ENCODE measurements at regions not wholly inside any gene's neighbourhood (a gene's known extent, or its start where the extent isn't known, plus 50 kb on each side); places are given as distances from the start of the nearest gene placed in this dataset.

DNA sequence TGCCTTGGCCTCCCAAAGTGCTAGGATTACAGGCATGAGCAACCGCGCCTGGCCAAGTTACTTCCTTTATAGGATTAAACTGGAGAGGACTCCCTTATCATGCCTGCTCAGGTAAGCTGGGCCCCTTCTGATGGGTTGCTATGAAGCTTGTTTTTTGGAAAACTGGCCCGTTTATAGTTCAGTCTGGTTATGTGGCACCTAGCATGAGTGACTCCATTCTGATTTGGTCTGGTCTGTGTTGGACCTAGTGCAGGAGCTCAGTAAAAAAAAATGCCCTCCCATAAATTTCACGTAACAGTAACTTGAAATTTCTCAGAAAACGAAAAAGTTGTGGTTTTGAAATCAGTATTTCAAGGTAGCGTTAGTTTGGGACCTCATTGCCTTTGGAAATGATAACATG is 448.4 kb downstream of the HACE1 start:
- no peak for DNase-seq

DNA sequence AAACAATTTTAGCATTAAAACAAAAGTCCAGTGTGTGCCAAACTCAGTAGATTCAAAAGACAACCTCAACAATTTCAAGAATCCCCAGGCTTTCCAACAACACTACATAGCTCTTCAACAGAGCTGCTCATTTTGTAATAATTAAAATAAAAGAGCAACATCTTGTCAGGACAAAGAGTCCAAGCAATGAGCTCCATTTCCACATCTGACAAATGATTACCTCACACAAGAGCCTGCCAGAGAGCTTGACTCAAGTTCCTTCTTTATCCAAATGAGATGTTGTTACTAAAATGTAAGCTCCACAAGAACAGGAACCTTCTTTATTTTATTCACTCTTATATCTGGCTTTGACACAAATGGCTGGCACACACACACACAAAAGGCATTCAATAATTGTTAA is 449.8 kb downstream of the HACE1 start:
- DNase-seq, result no peak

DNA sequence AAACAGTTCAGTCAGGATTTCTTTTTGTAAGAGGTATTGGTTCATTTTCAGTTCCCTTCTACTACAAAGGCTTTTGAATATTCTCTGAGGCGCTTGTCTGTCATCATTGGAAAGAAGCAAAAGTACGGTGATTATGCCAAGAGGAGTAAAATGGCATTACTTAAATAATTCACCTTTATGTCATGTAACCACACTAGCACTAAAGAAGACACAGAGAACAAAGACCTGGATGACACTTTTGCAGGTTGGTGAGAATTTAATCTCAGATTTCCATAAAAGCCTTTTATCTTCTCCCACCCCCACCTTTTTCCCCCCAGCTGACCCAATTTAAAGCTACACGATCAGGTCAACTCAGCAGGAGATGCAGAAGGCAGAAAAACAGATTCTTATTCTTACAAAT is 451.8 kb downstream of the HACE1 start:
- DNase-seq, result no peak

- DNase-seq, result no peak
These were observed 455.3 kb downstream of the HACE1 start for GRCh38 chr6:104404377-104404776.

DNA sequence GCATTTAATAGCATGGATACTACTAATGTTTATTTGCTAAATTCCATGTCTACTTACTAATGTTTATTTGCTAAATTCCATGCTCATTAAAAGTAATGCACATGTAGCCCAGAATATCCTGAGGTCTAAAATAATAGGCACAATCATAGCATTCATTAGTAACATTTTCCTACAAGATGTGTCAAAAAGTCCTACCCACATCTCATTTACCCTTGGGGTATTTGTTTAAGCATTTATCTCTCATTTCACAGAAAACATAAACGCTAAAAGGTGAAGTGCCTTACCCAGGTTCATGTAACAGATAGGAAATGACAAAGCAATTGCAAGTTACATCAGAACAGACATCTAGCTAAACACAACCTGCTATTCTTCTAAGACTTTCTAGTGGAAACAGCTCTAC is 457.1 kb downstream of the HACE1 start:
- no peak for DNase-seq

DNA sequence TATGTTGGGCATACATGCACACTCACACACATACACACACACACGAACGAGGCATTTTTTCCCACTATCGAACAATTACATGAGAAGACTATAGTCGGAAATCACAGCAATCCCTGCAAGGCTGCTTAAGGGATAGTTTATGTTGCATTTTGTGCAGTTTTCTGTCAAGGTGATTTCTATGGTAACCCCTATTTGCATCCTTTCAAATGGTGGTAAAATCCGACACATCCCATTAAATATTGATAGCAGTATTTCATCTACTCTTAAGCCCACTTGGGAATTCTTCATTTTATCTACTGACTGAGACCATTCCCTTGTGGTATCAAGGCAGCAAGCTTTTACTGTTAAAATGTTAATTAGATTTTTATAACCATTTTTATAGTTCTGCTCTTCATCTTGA is 457.8 kb downstream of the HACE1 start:
- no peak for DNase-seq

DNA sequence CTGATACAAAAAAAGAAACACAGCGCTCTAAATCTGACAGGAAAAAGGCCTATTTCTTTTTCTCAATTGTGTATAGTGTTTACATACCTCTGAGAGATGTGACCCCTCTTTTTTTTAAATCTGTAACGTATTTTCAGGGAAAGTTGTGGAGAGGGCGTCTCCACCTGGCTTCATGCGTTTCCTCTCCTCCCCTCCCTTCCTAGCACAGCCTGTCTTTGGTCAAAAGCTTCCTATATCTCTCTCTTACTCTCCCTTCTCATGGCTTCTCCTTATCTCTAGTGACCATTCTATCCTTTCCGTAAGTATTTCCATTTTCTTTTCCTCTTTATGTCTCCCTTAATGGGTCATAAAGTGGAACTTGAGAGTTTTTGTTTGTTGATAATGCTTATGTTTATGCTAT is 458.9 kb downstream of the HACE1 start:
- DNase-seq, result no peak

DNA sequence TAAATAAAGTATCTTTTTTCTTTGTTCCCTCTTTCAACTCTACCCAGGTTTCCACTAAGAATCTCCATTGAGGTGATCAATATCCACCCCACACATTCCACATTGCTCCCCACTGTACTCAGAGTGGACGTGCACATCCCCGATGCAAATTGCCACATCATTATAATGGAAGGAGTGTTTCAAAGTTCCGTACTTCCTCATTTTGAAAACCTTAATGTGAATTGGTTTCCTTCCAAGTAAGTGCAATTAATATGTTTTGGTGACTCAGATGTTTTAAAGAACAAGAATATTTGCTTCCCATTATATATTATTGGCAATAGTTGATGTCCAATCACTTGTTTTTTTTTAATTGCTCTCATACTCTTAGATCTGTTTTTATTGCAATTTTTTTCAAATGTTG is 463.6 kb downstream of the HACE1 start:
- no peak for DNase-seq

- no peak for DNase-seq
These were observed 477.8 kb downstream of the HACE1 start for GRCh38 chr6:104381907-104382306.

DNA sequence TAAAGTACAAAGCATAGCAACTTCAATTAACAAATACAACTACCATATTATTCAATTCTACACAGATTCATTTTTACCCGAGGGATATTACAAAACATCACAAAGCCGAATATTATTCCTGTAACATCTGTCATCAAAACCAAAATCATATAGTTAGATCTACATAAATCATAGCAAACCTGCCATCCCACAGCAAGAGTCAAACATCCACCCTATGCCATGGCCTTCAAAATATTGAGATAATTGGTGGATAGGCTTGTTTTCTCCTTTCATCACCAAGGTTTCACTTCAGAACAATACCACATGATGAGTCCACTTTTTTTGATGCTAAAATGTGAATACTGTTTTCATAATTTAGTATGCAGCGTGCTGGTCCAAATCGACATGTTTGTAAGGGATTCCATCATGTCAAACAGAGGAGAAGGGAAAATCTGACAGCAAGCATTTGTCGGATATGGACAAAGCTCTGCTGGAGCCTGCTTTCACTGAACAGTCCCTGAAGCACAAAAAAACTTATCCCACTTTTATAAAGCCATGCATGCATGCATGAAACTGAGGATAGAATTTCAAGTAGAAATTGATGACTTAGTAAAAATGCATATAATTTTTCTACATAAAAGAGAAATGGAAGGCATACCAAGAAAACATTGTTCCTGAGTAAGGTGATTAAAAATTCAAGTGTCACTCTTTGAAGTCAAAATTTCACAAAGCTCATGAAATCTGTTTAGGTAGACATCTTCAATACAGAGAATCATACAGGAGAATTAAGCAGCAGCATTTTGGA is 494.1 kb downstream of the HACE1 start:
- DNase-seq, result no peak

GRCh38 chr6:104357928-104358327 is 501.8 kb downstream of the HACE1 start:
- DNase-seq, result peak; percentile 73 to 75

GRCh38 chr6:104356197-104356596 is 503.5 kb downstream of the HACE1 start:
- no peak for DNase-seq

DNA sequence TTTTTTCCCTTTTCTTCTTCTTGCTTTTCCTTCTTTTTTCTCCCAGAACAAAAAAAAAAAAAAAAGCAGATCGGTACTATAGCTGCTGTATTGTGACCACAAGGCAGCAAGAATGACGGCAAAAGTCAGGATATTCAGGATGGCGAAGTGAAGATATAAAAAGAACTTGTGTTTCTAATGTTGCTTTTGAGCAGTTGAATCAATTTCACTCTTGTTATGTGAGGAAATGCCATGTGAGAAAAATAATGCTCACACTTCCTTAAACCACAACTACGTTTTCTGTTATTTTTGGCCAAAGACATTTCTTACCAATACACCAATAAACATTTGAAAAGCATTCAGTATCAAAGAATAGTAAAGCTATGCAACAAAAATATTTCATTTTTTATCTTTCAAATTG is 510.5 kb downstream of the HACE1 start:
- DNase-seq, result no peak

- no peak for DNase-seq
These were observed 515.5 kb downstream of the HACE1 start for GRCh38 chr6:104344223-104344622.

DNA sequence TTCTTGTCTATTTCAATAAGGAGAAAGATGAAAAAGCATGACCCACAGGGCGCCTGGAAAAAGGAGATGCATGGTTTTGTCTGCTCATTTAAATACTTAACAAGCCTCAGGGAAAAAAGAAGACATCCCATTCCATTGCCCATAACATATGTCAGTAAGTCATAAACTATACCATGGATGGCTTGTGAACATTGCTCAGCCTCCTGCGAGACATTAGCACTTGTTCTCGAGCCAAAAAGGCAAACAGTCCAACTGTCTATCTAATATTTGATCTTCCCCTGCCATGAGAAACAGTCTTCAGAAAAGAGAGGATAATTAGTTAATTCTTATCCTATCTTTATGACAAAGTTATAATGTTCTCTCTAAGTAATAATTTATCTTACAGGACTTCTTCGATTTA is 527.4 kb downstream of the HACE1 start:
- no peak for DNase-seq

- no peak for DNase-seq
These were observed 533.3 kb downstream of the HACE1 start for GRCh38 chr6:104326173-104327001.

DNA sequence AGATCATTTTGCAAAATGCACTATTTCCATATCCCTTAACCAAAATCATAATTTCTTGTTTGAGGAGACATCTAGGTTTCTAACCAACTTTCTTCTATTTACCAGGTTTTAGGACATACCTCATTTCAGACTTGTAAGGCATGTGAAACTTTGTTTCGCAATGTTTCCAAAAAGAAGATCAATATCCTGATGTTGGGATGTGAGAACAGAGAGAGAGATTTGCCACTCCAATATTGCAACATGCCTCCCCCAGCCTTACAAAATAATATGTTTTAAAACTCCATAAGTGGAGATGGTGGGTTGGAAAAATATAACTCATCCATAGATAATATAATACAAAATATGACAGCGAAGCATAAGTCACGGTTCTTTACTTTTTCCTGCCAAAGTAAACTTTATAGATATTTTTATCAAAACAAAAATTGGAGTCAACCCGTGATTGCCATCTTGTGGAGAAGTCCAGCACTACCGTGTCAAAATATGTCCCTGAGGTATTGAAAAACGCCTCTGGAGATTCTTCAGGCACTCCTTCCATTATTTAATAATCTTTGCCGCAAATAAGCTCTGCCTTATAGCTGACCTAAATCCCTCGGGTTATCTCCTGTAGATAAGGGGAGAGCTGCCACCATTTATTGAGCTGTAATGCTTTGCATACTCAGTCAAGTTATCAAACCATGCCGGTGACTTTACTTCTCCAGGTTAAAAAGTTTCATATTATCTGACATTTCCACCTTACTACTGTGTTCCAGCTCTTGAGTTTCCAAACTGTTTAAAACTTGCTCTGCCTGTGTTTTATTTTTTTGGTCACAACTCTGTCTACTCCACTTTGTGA is 534.2 kb downstream of the HACE1 start:
- DNase-seq, result peak; percentile 3 to 8

DNA sequence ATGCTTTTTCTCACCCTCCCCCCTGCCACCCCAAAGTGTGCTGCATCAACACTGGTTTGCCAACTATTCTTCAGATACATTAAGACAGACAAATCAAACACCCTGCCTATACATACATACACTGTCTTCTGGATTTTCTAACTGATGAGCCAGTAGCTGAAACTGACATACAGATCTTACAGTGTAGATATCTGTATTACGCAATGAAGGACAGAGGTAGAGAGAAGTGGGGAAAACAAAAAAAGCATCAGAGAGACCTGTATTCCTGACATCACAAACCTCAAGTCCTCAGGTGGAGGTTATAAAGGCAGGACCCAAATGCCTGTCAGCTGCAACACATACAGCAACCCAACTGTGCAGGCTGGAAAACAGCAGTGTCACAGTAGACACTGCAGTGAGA is 535.4 kb downstream of the HACE1 start:
- DNase-seq, result no peak

- no peak for DNase-seq
These were observed 536.9 kb downstream of the HACE1 start for GRCh38 chr6:104322841-104323240.

- DNase-seq, result no peak
These were observed 538.4 kb downstream of the HACE1 start for GRCh38 chr6:104321301-104321700.

DNA sequence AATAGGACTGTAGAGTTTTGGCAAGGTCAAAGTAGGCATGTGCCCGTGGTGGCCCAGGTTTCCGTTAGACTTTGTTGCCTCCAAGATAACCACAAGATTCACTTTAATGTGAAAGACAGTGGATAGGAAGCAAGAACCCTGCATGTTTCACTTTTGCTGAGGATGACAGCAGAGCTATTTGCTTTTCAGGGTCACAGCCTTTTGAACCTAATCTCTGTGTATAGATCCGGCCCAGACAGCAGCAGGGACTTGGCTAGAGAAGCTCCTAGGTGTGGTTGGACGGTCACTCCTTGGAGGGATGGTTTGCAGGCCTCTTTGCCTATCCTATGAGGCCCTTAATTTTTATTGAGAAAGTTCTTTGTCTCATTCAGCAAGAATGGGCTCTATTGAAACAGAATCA is 538.8 kb downstream of the HACE1 start:
- DNase-seq, result no peak

DNA sequence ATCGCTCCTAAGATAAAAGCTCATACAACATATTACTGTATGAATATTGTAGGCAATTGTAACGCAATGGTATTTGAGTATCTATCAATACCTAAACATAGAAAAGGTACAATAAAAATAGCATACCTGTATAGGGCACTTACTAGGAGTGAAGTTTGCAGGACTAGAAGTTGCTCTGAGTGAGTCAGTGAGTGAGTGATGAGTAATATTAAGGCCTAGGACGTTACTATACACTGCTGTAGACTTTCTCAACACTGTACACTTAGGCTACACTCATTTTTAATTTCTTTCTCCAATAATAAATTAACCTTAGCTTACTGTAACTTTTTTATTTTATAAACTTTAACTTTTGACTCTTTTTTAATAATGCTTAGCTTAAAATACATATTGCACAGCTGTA is 546.9 kb downstream of the HACE1 start:
- DNase-seq, result no peak

DNA sequence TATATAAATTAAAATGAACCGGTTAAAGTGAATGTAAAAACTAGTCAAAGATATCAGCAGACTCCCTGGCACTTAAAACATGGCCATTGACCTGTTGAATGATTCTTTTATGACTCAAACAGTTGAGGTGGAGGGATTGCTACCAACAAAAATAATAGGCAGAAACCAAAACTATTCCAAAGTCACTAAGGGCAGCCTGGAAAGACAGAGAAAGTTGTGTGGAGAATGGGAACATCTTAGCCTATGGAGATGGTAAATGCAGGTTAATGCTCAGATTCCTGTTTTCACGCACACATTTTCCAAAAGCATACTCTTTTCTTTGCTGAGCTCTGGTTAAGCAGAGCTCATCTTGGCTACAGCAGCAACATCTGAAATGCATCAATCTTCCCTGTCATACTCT is 553.5 kb downstream of the HACE1 start:
- no peak for DNase-seq

GRCh38 chr6:104305206-104305605 is 554.5 kb downstream of the HACE1 start:
- DNase-seq, result no peak

Data from SHP77 (cell line).